MCF 10A (cell line): ENCODE measurements at regions not wholly inside any gene's neighbourhood (a gene's known extent, or its start where the extent isn't known, plus 50 kb on each side); places are given as distances from the start of the nearest gene placed in this dataset.

Experiments used
- BruUV-seq: library from RNA; stranded (reverse); fragments of 400-500 nt; replicated peaks from 2 replicates; lab custom pipeline; 2021; lab: Mats Ljungman, UMichigan
- CTCF ChIA-PET: fragments of 300-600 bp; sonication (Branson Sonifier 250); formaldehyde crosslinking; extraction: SDS; loops from one replicate; lab custom pipeline; 2021; ENCODE audit warnings: antibody characterized with exemption, inconsistent platforms; lab: Yijun Ruan, JAX
- POLR2A ChIA-PET: fragments of 300-600, 350-650 bp; sonication (Branson Sonifier 250); formaldehyde crosslinking; extraction: SDS; loops from one replicate; lab custom pipeline; 2020; ENCODE audit warnings: antibody characterized with exemption, inconsistent platforms; lab: Yijun Ruan, JAX
- DNase-seq: peaks from one replicate; pipeline ENCODE4 v3.0.0-alpha.2; 2018; ENCODE audit not compliant: unreplicated experiment
- H3K27ac Mint-ChIP-seq: one replicate; pipeline ENCODE4 v1.8.0; 2022; ENCODE audit warnings: mild to moderate bottlenecking, low read depth, mixed read lengths; ENCODE audit not compliant: unreplicated experiment
- H3K27me3 Mint-ChIP-seq: one replicate; pipeline ENCODE4 v1.8.0; 2022; ENCODE audit warnings: mixed read lengths; ENCODE audit not compliant: insufficient read depth, unreplicated experiment
- H3K36me3 Mint-ChIP-seq: one replicate; pipeline ENCODE4 v1.8.0; 2022; ENCODE audit warnings: mild to moderate bottlenecking, moderate library complexity, mixed read lengths; ENCODE audit not compliant: insufficient read depth, unreplicated experiment
- H3K4me1 Mint-ChIP-seq: one replicate; pipeline ENCODE4 v1.8.0; 2022; ENCODE audit warnings: mixed read lengths; ENCODE audit not compliant: insufficient read depth, unreplicated experiment
- H3K4me3 Mint-ChIP-seq: one replicate; pipeline ENCODE4 v1.8.0; 2022; ENCODE audit warnings: mild to moderate bottlenecking, moderate library complexity, mixed read lengths; ENCODE audit not compliant: unreplicated experiment
- H3K9me3 Mint-ChIP-seq: one replicate; pipeline ENCODE4 v1.8.0; 2022; ENCODE audit warnings: mixed read lengths; ENCODE audit not compliant: unreplicated experiment
- CTCF ChIP-seq: fragments of 200-600 bp; IDR thresholded peaks from one replicate; pipeline ENCODE4 v1.8.0; 2022; ENCODE audit warnings: antibody characterized with exemption, mild to moderate bottlenecking; ENCODE audit not compliant: unreplicated experiment
- intact Hi-C: fragments of 100-400 bp; cut with micrococcal nuclease; formaldehyde crosslinking; loops from 2 replicates; pipeline ENCODE4 v1.14.1; 2022

GRCh38 chr4:13316354-13316753 is 167.8 kb downstream of the RAB28 start:
- ChIA-PET POLR2A (no interaction called here), CTCF (no interaction called here)
- no TSS peak for BruUV-seq
- TF ChIP-seq CTCF, result no peak
- intact Hi-C loops, result no loop called here
- no peak for DNase-seq
- Mint-ChIP-seq H3K4me3 (no peak overlapping the region), H3K9me3 (no peaks in the 10 kb centered on the region), H3K36me3 (no peaks in the 10 kb centered on the region), H3K27me3 (no peaks in the 10 kb centered on the region), H3K27ac (no peak overlapping the region), H3K4me1 (no peaks in the 10 kb centered on the region)

GRCh38 chr4:13313856-13314255 is 170.3 kb downstream of the RAB28 start:
- H3K36me3 Mint-ChIP-seq, result no peaks in the 10 kb centered on the region
- intact Hi-C loops, result no loop called here
- POLR2A ChIA-PET, result no interaction called here
- no peak overlapping the region for H3K4me3 Mint-ChIP-seq
- no TSS peak for BruUV-seq
- no peaks in the 10 kb centered on the region for H3K27me3 Mint-ChIP-seq
- CTCF ChIA-PET, result interaction anchor here (0.7 to 1.0 kb wide), 2 partner anchors 10 to 461 kb away, joined by 3 read pairs; no protein-coding TSS in a partner anchor
- no peak for TF ChIP-seq CTCF
- H3K4me1 Mint-ChIP-seq, result peaks cover 6% of the 10 kb centered on the region
- no peaks in the 10 kb centered on the region for H3K9me3 Mint-ChIP-seq
- DNase-seq, result no peak
- H3K27ac Mint-ChIP-seq, result no peak overlapping the region

GRCh38 chr4:13312264-13312663 is 171.9 kb downstream of the RAB28 start:
- no peak for DNase-seq
- H3K4me3 Mint-ChIP-seq, result no peak overlapping the region
- intact Hi-C loops, result no loop called here
- no peak overlapping the region for H3K27ac Mint-ChIP-seq
- H3K36me3 Mint-ChIP-seq, result no peaks in the 10 kb centered on the region
- H3K4me1 Mint-ChIP-seq, result peaks cover 6% of the 10 kb centered on the region
- TF ChIP-seq CTCF, result no peak
- H3K9me3 Mint-ChIP-seq, result peaks cover under 1% of the 10 kb centered on the region
- no TSS peak for BruUV-seq
- CTCF ChIA-PET, result interaction anchor here (1.3 kb wide), 1 partner anchor 17 kb away, joined by 3 read pairs; no protein-coding TSS in a partner anchor
- POLR2A ChIA-PET, result no interaction called here
- no peaks in the 10 kb centered on the region for H3K27me3 Mint-ChIP-seq

- POLR2A ChIA-PET, result no interaction called here
- no peak for TF ChIP-seq CTCF
- no peak overlapping the region for H3K27ac Mint-ChIP-seq
- intact Hi-C loops, result no loop called here
- H3K27me3 Mint-ChIP-seq, result no peaks in the 10 kb centered on the region
- peaks cover 6% of the 10 kb centered on the region for H3K4me1 Mint-ChIP-seq
- no peak overlapping the region for H3K4me3 Mint-ChIP-seq
- H3K9me3 Mint-ChIP-seq, result peaks cover 8% of the 10 kb centered on the region
- H3K36me3 Mint-ChIP-seq, result no peaks in the 10 kb centered on the region
- DNase-seq, result peak; percentile 49
- CTCF ChIA-PET, result no interaction called here
- BruUV-seq, result no TSS peak
These were observed 174.4 kb downstream of the RAB28 start for GRCh38 chr4:13309751-13310150.
